NCI-H1694 (cell line): ENCODE measurements at regions not wholly inside any gene's neighbourhood (a gene's known extent, or its start where the extent isn't known, plus 50 kb on each side); places are given as distances from the start of the nearest gene placed in this dataset.

Experiments used
- DNase-seq: peaks from one replicate; lab custom pipeline; 2025; lab: John Stamatoyannopoulos, UW

DNA sequence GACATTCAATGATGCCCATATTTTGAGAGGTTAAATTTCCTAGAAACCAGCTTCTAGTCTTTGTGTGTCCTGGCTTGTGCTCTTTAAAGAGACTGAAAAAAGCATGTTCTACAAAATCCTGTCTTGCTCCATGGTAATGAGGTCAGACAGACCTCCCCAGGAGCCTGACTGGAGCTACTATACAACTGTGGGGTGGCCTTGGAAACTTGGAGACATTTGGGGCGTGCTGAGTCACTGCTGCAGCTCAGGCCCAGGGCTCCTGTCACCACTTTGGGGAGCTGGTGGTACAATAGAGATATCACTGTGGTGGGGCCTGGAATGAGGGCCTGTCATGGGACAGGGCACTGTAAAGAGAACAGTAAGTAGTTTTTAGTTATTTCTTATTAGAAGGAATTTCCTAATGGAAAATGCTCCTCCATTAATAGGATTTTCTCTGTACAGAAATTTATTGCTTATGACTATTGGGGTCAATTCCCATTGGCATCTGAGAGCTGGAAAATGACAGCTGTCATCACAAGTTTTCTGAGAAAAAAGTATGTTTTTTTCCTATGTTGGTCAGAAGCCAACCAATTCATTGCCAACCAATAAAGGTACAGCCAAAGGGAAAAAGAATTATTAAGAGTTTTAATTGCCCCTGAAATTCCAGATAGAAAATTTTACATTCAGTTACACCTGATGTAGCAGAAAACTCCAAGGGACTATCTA is 207.4 kb upstream of the JADE1 start:
- no peak for DNase-seq

DNA sequence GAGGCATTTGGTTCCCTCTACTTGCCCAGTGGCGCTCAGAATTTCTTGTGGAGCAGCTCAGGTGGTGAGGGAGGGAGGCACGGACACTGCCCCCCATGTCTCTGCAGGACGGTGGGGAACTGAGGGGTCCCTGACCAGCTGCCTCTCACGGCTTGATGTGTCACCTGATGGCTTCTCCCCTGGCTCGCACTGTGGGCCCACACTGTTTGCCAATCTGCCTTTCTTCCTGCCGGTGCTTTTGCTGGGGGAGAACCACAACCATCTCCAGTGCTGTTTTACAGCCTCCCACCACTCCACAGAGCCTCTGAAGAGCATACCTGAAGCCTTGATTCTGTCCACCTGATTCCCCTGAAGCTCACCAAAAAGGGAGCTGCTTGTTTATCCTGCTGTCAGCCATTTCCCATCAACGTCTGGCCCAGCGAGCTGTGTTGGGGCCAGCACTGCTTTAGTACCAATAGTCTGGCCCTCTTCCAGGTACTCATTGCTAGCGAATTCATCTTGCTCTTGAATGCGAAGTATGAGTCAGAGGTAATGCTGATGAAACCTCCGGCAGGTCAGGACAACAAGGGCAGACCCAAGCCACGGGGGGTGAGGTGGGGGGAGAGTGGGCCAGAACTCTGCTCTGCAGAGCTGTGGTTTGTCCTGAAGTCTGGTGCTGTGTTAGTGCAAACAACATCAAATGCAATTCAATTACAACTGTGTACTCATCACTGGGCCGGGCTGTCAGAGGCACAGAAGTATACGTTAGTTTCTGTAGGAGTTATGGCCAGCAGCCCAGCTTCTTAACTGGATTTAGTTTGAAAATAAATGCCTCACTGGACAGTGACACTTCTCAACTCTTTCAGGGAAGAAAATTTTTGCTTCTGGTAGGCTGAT is 208.3 kb upstream of the JADE1 start:
- DNase-seq: peak; percentile 35

DNA sequence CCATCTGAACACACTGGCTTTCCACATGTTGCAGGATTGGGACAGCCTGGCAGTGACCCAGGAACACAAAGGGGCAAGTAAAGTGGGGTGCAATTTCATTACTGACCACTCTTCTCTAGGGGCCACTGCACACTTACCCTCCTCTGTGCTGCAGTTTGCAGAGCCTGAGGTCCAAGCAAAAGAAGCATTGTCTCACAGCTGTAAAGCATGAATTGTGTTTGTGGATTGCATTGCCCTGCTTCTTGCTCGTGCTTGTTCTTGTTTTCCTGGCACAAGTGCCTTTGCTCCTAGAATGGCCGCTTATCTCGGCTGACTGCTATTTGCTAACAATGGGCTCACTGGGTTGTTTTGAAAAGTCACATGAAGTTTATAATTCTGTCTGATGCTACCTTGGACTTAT is 209.1 kb upstream of the JADE1 start:
- DNase-seq: no peak

DNA sequence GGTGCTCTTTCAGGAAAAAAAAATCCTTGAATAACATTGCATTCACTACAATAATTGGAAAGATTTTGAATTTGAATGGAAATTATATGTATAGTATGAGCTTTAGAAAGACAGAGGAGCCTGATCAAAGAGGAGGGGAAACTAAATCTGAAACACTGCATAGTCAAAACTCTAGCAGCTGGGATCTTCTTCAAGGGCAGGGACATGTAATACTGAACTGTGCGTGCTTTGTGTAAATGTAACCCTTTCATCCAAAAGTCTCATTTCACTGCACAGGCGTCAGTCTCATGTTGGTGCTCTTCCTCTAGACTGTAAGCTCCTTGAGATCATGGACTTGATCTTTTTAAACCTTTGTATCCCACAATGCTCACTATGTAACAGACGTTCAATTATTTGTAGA is 212.0 kb upstream of the JADE1 start:
- no peak for DNase-seq

DNA sequence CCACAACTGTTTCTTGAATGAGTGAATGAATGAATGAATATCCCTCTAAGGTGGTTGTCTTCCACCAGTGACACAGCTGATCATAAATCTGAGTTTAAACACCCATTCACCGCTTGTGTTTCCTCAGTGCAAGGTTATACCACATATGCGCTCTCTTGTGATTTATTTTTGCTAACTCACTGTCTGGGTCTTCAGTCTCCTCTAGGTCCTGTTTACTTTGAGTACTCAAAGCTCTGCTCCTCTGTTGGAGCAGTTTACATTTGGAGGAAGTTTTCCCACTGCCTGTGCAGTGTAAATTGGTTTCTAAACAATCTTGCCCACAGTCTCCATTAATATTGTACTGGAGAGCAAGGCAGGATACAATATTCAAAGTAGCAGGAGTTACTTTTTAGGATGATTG is 212.6 kb upstream of the JADE1 start:
- no peak for DNase-seq

DNA sequence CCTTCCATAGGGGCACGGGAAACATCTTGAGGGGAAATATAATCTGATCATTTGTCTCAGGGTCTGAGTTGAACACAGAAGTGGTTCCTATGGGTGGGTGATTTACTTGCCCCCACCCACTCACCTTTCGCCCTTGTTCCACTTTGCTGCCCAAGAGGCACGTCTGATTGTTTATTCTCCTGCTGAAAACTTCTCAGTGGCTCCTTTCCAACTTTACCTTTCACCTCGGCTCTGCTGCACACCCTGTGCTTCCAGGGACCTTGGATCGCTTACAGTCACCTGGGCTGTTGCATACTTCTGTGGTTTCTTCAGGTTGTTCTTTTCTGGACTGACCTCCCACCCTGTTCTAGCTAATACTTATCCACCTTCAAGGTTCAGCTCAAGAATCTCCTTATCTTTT is 213.4 kb upstream of the JADE1 start:
- no peak for DNase-seq

DNA sequence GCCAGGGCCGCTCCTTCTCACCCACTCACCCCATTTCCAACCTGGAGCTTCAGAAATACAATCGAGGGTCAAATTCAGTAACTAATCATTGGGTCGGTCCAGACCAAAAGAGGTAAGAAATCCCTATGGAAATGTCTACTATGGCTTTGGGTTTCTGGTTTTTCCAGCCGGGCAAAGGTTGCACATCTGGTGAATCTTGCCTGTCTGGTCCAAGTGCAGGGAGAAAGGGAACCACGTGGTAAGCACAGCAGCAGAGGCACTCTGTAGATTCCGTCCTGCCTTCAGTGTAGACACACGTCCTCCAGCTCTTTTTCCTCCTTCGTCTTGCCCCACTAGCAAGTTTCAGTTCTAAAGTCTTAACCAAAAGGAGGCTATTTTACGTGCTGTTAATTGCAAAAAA is 218.0 kb upstream of the JADE1 start:
- DNase-seq: no peak

DNA sequence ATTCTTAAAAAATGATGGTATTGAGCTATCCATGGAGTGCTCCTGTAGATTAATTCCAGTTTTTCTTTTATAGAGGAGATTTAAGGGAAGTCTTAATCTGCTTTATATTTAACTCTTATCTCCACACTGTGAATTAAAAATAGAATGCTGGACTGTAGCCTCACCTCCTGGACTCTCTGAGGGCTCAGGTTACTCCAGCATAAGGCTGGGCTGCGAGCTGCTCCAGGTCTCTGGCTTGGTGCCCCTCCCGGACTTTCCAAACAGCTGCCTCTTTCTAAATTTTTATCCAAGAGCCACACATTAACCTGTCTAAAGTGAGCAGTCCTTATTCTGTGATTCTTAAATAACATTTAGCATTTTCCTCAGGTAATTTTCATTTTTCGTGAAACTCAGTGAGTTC is 218.7 kb upstream of the JADE1 start:
- no peak for DNase-seq

DNA sequence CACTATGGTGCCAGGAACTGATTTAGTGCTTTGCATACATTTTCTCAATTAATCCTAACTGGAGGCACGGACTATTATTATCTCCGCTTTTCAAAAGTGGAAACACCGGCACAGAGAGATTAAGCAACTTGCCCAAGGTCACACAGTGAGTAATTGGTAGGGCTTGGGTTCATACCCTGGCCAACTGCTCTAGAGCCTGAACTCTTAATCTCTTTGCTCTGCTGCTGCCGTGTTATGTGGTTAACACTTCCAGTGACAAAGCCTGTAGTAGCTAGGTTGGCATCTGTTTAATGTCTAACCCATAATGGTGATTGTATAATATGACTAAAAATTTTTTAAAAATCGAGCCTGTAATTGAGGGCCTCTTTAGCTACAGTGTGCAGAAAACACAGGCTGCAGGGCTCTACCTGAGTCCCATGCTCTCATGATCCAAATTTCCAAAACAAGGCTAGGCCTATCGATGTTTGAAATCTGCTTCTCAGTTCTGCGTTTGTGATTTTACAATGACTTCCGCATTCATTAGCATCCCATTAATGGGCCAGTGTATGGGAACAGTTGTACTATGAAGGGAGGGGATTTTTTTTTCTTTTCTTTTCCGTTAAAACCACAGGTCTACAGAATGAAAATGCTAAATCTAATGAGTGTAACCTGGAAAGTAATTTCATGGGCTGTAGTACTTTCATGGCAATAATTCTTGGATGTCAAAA is 219.3 kb upstream of the JADE1 start:
- DNase-seq: no peak

DNA sequence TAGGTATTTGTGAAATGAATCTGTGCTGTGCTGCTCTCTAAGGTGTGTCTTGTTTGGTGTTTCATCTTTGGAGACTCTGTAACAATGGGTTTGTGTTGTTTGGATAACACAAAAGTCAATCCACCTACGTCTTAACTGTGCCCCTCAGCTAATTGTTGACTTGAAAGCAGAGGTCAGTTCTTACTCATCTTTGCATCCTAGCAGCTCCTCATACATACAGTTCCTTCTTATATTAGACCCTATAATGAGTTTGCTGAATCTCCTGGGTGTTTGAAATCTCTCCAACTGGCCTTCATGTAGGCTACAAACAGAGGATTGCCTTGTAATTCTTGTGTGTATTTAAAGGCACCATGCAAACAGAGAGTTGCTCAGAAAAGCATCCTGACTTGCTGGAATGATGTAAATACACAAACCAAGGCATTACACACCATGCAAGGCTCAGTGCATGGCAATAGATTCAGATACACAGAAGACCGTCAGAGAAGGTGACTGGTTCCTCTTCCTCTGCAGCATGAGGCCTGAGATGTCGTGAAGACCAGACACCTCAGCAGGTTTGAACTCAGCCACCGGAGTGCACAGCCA is 220.0 kb upstream of the JADE1 start:
- DNase-seq: no peak

DNA sequence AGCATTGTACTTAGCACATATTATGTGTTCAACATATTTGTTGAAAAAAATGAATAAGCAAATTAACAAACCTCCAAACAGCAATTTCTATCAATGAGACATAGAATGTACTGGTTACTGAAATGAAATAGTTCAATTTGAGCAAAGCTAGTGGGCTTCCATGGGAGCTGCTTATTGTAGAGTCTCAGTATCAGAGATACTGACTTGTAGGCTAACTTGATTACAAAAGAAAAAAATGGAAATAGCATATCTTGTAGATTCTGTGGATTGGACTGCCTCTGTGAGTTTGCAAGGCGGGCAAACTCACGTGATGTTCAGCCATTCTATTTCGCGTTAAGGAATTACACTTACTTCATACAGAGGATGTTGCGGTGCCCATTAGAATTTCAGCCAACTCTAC is 222.1 kb upstream of the JADE1 start:
- DNase-seq: no peak

DNA sequence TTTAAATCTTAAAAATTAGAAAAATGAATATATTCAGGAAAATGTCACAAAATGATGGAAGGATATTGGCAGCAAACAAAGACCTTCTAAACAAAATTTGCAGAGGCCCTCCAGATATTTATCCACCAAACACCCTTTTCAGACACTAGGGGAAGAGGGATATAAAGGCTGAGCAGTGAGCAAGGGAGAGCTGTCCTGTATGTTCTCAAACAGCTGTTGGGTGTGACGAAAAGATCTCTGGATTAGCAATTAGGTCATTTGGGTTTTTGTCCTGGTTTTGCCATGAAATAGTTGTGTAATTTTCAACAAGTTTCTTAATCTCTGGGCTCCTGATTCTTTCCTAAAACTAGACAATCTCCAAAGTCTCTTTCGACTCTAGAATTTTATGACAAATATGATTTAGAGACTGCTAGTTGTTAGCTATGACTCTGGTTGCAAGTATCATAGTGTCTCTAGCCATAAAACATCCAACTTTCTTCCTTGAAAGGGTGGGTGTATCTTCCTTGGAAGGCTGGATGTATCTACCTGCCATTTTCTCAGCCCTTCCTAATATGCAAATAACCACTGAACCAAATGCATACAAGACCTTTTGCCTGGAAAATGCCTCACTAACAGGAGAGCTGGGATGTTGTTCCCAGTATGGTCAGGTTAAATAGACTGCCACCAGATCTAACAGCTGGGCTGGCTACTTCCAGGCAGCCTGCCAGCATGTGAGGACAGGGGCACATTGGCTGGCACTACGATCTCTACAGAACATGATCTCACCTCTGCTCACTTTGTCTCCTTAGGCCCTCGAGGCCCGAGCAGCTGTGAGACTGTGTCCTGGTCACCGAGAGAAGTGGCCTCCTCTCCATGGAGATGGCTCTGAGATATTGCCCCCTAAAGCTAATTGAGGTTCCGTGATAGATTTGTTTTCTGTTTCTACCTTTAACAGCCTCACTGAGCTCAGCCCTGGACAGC is 225.5 kb upstream of the JADE1 start:
- no peak for DNase-seq

DNA sequence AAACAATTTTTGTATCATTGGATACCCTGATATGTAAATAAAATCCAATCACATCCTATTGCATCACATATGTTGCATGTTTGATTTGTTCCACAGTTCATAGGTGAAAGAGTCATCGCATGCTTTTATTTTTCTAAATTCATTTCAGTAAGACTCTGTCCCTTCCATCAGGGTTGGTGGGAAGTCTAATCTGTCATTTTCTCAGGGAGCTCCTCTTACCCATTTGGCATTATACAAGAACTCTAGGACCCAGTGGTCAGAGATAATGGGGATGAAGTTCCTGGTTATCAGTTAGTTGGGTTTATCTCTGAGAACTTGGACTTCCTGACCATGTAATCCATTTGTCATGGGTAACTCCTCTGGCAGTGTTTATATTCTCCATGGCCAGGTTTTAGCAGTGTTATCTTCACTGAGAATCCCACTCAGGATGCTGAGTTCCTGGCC is 227.1 kb upstream of the JADE1 start:
- no peak for DNase-seq

DNA sequence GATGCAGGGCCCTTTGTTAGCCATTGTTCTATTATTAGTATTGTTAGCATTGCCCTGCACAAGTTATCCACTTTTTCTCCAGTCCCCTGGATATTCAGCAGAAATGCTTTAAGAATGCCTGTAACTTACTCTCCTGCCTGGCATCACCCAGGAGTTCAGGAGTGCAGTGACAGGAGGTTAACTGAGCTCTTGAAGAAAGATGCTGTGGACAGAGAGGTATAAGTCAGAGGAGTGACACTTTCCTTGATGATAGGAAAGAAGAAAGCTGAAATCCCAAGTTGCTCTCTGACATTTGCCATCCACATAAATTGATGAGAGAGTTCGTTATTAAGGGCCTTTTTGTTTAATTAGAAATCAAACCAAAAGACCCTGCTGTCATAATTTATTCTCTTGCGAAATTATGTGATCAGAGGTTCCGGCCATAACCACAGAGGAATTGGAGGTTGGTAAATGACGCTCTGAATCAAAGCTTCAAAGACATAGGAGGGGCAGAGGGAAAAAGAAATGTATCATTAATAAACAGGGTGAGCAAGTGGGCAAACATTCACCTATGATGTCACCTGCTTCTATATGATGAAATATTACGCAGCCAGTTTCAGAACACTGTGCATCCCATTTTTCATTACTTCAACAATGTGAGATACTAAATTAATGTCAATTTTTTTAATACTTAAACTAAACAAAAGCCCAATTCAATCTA is 230.2 kb upstream of the JADE1 start:
- DNase-seq: no peak

DNA sequence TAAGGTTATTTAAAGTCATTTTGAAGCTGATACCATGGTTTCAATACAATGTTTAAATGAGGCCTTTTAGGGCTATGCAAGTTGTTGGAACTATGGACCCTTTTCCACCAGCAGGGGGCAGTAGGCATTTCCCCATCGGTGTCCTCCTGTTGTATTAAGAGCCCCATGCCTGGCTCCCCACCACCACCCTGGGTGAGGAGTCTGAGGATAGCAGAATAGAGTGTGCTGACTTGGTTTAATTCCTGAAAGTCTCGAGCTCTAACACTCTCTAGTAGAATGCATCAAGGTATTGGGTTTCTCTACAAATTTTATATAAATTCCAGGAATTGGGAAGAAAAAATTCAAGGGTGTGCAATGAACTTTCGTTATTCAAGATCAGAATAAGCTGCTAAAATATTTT is 234.8 kb upstream of the JADE1 start:
- peak; percentile 58 for DNase-seq

DNA sequence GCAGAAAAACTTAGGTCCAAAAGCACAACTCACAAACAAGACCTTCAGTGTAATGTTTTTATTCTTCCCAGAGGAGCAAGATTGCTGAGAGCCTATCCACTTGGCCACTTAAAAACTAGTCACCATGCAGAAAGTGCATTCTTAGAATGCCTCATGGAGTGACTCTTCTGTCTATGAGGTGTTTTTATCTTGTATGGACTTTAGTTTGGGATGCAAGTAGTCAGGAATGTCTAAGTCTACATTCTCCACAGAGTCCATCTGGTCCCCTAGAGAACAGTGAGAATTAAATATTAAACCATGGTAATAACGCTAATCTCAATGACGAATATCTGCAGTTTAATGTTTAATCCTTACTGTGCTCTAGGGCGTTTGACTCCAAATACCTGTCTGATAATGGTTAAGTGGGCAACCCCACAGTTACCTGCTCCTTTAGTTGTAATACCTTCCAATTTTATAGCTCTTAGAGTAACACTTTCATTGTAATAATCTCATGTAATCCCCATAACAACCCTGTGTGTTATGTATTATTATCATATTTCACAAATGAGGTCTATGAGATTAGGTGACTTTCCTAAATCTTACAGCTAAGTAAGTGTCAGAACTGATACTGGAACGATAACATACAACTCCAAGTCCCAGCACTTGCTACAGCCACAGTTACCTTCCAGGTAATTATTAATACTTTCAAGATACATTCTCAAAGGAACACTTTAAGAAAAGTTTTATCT is 235.6 kb upstream of the JADE1 start:
- DNase-seq: no peak

DNA sequence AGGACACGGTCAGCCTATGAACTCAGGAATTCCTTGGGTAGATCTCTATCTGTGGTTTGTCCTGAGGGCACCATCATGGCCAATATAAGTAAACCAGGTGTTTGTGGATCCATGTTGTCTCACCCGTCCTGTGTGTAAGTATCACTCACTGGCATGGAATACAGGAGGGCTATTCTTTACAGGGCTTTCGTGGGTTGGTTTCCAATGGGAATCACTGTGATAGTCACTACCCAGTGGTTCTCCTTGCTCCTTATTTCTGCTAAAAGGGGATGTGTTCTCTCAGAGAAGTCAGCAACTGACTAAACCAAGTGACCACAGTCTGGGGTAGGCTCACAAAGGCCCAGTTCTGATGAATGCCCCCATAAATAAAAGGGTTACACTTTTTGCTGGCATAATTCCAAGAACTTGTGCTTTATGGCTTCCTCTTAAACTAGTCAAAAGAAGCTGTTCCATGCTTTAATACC is 236.7 kb upstream of the JADE1 start:
- no peak for DNase-seq

DNA sequence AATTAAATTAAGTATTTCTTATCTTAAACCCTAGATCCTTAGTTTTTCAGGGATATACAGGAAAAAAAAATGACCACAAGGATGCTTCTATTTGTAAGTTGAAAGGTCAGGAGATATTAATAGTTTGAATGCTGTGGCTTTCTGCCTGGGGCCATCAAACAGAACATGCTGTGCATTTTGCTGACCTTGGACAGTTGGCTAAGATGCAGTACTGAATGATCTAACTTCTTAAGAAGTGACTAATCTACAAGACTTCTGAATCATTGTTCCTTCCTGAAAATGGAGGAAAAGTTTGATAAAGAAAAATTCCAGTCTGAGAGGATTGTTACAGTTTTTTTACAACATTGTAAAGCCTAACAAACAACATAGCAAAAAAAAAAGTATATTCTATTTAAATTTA is 237.8 kb upstream of the JADE1 start:
- DNase-seq: no peak

DNA sequence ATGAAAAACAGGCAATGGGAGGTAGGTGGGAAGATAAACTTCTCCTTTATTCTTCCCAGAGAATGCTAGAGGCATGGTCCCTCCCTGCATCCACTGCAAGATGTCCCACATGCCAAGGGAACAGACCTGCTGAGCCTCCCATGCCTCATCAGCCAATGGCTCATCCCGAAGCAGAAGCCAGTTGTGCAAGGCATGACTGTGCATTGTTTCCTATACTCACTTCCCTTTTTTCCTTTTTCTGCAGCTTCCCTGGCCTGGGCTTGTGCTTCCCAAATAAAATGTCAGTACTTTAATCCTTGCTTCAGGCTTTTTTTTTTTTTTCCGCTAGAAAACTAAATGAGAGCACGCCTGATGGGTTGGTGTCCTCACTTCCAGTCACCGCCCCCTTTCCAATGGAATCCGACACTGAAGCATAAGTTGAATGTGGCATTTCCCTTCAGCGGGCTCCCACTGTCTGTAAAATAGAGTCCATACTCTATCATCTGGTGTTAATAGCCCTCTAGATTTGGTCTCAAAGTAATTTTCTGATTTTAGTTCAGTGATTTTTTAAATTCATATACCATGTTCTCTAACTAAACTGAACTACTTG is 239.0 kb upstream of the JADE1 start:
- DNase-seq: no peak

DNA sequence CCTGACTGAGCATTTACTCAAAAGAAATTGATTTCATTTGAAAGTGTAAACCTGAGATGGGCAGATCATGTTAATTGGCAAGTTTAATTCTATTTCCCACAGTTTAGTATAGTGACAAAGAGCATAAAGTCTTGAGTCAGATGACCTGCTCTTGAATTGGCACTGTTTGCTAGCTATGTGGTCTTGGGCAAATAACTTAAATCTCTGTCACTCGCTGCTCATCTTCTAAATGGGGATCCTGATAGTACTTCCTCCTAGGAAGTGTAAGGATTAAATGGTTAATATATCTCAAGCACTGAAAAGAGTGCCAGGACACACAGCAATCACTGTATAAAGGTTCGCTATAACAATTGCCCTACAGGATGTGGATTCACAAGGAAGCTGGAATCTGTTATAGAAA is 242.8 kb upstream of the JADE1 start:
- no peak for DNase-seq
